ENCODE measurements at regions not wholly inside any gene's neighbourhood (a gene's known extent, or its start where the extent isn't known, plus 50 kb on each side); places are given as distances from the start of the nearest gene placed in this dataset.

DNA sequence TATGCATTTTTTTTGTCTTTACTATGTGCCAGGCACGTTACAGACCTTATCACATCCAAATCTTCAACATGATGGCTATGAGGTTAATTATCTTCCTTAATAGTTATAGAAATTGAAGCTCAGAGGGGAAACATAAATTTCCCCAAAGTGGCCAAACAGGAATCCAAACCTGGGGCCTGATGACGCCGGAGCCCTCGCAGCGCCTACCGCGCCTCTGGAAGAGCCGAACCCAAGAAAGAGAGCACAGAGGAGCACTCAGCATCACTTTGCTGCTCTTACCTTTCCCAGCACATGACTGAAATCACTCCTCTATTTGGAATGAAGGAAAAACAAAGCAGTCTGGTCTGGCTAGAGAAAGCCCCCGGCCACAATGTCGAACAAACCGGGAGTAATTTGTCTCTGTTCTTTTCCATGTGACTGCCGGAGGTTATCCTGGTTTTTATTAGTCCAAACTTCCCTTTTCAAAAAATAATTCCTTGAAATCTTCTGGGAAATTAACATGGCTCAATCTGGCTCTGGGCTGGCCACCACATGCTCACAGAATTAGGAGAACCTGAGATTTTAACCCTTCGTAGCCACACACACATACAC, 195.5 kb downstream of the ADSS2 start:
- Histone ChIP-seq H3K4me2 (ENCODE audit: insufficient read depth, low read length) (no peak overlapping the region), H3K4me1 (ENCODE audit: insufficient read depth, low read length) (no peaks in the 10 kb centered on the region), H3K9me3 (ENCODE audit: low read depth, low read length) (no peaks in the 10 kb centered on the region), H3K27me3 (ENCODE audit: insufficient read depth, low read length) (peaks cover 6% of the 10 kb centered on the region), H4K20me1 (ENCODE audit: insufficient read depth, low read length) (no peaks in the 10 kb centered on the region), H3K36me3 (ENCODE audit: insufficient read depth, low read length) (no peaks in the 10 kb centered on the region), H2AFZ (ENCODE audit: low read length) (no peak overlapping the region), H3K27ac (ENCODE audit: low read depth, low read length) (no peak overlapping the region), H3K79me2 (ENCODE audit: insufficient read depth, low read length) (no peaks in the 10 kb centered on the region), H3K4me3 (ENCODE audit: insufficient read depth, low read length) (no peak overlapping the region)
- no peak for DNase-seq (ENCODE audit: insufficient read length, low spot score, missing footprints)
- TF ChIP-seq, protein P1, sequence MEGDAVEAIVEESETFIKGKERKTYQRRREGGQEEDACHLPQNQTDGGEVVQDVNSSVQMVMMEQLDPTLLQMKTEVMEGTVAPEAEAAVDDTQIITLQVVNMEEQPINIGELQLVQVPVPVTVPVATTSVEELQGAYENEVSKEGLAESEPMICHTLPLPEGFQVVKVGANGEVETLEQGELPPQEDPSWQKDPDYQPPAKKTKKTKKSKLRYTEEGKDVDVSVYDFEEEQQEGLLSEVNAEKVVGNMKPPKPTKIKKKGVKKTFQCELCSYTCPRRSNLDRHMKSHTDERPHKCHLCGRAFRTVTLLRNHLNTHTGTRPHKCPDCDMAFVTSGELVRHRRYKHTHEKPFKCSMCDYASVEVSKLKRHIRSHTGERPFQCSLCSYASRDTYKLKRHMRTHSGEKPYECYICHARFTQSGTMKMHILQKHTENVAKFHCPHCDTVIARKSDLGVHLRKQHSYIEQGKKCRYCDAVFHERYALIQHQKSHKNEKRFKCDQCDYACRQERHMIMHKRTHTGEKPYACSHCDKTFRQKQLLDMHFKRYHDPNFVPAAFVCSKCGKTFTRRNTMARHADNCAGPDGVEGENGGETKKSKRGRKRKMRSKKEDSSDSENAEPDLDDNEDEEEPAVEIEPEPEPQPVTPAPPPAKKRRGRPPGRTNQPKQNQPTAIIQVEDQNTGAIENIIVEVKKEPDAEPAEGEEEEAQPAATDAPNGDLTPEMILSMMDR (IDR thresholded peaks at IDR 0.05; ENCODE audit: extremely low read depth, low read depth, low read length), result no peak

GRCh38 chr1:244264163-244264562, 187.5 kb downstream of the ADSS2 start:
- TF ChIP-seq, protein P1 (IDR thresholded peaks at IDR 0.05; ENCODE audit: extremely low read depth, low read depth, low read length), result no peak

DNA sequence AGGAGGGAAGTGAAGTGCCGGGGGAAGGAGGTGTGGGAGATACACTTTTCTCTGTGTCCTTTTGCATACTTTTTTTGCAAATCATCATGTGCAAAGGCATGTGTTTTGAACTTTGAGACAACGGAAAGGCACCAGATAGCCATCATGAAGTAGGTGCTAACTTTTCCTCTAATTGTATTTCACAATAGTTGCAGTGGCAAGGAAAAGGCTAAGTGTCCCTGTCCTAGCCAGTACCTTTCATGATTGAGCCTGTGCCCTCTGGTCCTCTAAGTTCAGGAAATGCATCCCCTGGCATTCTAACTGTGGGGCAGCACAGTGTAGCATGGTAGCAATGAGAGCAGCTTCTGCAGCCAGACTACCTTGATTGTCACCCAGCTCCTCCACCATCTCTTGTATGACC, 186.2 kb downstream of the ADSS2 start:
- H3K4me1 ChIP-seq (ENCODE audit: insufficient read depth, low read length), result no peaks in the 10 kb centered on the region
- H3K79me2 ChIP-seq (ENCODE audit: insufficient read depth, low read length), result no peaks in the 10 kb centered on the region
- TF ChIP-seq, protein P1 (IDR thresholded peaks at IDR 0.05; ENCODE audit: extremely low read depth, low read depth, low read length), result no peak
- no peak overlapping the region for H2AFZ ChIP-seq (ENCODE audit: low read length)
- H4K20me1 ChIP-seq (ENCODE audit: insufficient read depth, low read length), result no peaks in the 10 kb centered on the region
- no peak overlapping the region for H3K4me2 ChIP-seq (ENCODE audit: insufficient read depth, low read length)
- H3K27me3 ChIP-seq (ENCODE audit: insufficient read depth, low read length), result peaks cover 6% of the 10 kb centered on the region
- H3K36me3 ChIP-seq (ENCODE audit: insufficient read depth, low read length), result no peaks in the 10 kb centered on the region
- H3K4me3 ChIP-seq (ENCODE audit: insufficient read depth, low read length), result no peak overlapping the region
- H3K9me3 ChIP-seq (ENCODE audit: low read depth, low read length), result no peaks in the 10 kb centered on the region
- no peak overlapping the region for H3K27ac ChIP-seq (ENCODE audit: low read depth, low read length)
- no peak for DNase-seq (ENCODE audit: insufficient read length, low spot score, missing footprints)

More at GRCh38 chr1:244264163-244264562, 187.5 kb downstream of the ADSS2 start:
- Histone ChIP-seq H3K4me1 (ENCODE audit: insufficient read depth, low read length) (no peaks in the 10 kb centered on the region), H3K36me3 (ENCODE audit: insufficient read depth, low read length) (no peaks in the 10 kb centered on the region), H4K20me1 (ENCODE audit: insufficient read depth, low read length) (no peaks in the 10 kb centered on the region), H3K4me2 (ENCODE audit: insufficient read depth, low read length) (no peak overlapping the region), H3K4me3 (ENCODE audit: insufficient read depth, low read length) (no peak overlapping the region), H3K27me3 (ENCODE audit: insufficient read depth, low read length) (peaks cover 6% of the 10 kb centered on the region), H3K9me3 (ENCODE audit: low read depth, low read length) (no peaks in the 10 kb centered on the region), H2AFZ (ENCODE audit: low read length) (no peak overlapping the region), H3K27ac (ENCODE audit: low read depth, low read length) (no peak overlapping the region), H3K79me2 (ENCODE audit: insufficient read depth, low read length) (no peaks in the 10 kb centered on the region)
- DNase-seq (ENCODE audit: insufficient read length, low spot score, missing footprints), result no peak

DNA sequence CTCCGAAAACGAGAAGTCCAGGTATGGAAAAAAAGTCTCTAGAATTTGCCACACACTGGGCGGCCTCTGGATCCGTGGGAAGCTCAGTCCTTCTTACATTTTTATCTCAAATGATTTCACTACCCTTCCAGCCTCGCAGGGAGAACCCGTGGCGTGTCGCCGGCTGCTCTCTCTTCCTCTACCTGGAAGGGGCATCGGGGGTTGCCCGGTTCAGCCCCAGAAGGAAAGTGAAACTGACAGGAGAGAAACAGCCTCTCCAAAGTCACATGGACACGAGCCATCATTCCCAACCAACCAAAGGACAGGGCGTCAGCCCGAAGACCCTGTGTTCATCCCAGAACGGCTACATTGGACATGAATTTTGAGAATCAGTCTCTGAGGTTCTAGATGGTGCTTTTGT, 182.5 kb downstream of the ADSS2 start:
- TF ChIP-seq, protein P1 (IDR thresholded peaks at IDR 0.05; ENCODE audit: extremely low read depth, low read depth, low read length), result no peak
- Histone ChIP-seq H3K27ac (ENCODE audit: low read depth, low read length) (no peak overlapping the region), H3K4me2 (ENCODE audit: insufficient read depth, low read length) (no peak overlapping the region), H3K4me1 (ENCODE audit: insufficient read depth, low read length) (peaks cover 16% of the 10 kb centered on the region), H3K27me3 (ENCODE audit: insufficient read depth, low read length) (no peaks in the 10 kb centered on the region), H3K79me2 (ENCODE audit: insufficient read depth, low read length) (no peaks in the 10 kb centered on the region), H2AFZ (ENCODE audit: low read length) (no peak overlapping the region), H3K4me3 (ENCODE audit: insufficient read depth, low read length) (no peak overlapping the region), H4K20me1 (ENCODE audit: insufficient read depth, low read length) (no peaks in the 10 kb centered on the region), H3K36me3 (ENCODE audit: insufficient read depth, low read length) (no peaks in the 10 kb centered on the region), H3K9me3 (ENCODE audit: low read depth, low read length) (no peaks in the 10 kb centered on the region)
- DNase-seq (ENCODE audit: insufficient read length, low spot score, missing footprints), result no peak

All from osteoblast (primary cell).